ENCODE measurements at regions not wholly inside any gene's neighbourhood (a gene's known extent, or its start where the extent isn't known, plus 50 kb on each side); places are given as distances from the start of the nearest gene placed in this dataset.

GRCh38 chr12:126926023-126926594 is 1340.9 kb upstream of the TMEM132C start:
- Histone ChIP-seq H3K36me3 (ENCODE audit: control insufficient read depth in 2 of 2, extremely low read depth in 1 of 2, insufficient read depth in 2 of 2, low read length in 2 of 2) (no peaks in the 10 kb centered on the region), H3K27me3 (ENCODE audit: control insufficient read depth in 2 of 2, insufficient read depth in 2 of 2, low read length in 2 of 2) (no peaks in the 10 kb centered on the region), H3K4me2 (ENCODE audit: insufficient read depth, low read length) (no peak overlapping the region), H3K9ac (replicated peaks; ENCODE audit: extremely low read depth, insufficient read depth, low read length) (no peak overlapping the region), H3K27ac (ENCODE audit: insufficient read depth, low read depth, low read length) (no peak overlapping the region), H3K4me3 (replicated peaks in 1 of 3; ENCODE audit: insufficient read depth in 1 of 3, low read depth in 1 of 3, low read length in 3 of 3) (no peak overlapping the region), H4K20me1 (replicated peaks; ENCODE audit: control insufficient read depth, extremely low read depth, insufficient read depth, low read length) (no peaks in the 10 kb centered on the region), H3K9me3 (replicated peaks; ENCODE audit: control insufficient read depth, insufficient read depth, low read length) (no peaks in the 10 kb centered on the region), H3K79me2 (ENCODE audit: control insufficient read depth, insufficient read depth, low read length) (no peaks in the 10 kb centered on the region), H3K4me1 (ENCODE audit: control insufficient read depth, extremely low read depth, insufficient read depth, low read length) (no peaks in the 10 kb centered on the region), H2AFZ (ENCODE audit: low read depth, low read length) (no peak overlapping the region), H3K9me1 (replicated peaks; ENCODE audit: control insufficient read depth, extremely low read depth, insufficient read depth, low read length) (no peaks in the 10 kb centered on the region)
- POLR2A ChIA-PET = no interaction called here
- intact Hi-C loops (cut with micrococcal nuclease) = no loop called here
- BruUV-seq (replicated peaks) = no TSS peak
- CTCF ChIA-PET = no interaction called here
- no peak for FAIRE-seq
- DNase-seq (ENCODE audit: low read depth, low spot score) = no peak
- TF ChIP-seq POLR2A (IDR thresholded peaks at IDR 0.05; ENCODE audit: low read depth, low read length) (no peak), EZH2 (IDR thresholded peaks at IDR 0.05; ENCODE audit: borderline replicate concordance, low read depth, low read length, severe bottlenecking) (no peak), JUN (IDR thresholded peaks at IDR 0.05; ENCODE audit: borderline replicate concordance, insufficient read depth, insufficient read length, low read depth) (no peak), GATA2 (IDR thresholded peaks at IDR 0.05; ENCODE audit: insufficient read depth, insufficient read length, low read depth, low read length) (no peak), CTCF (IDR thresholded peaks at IDR 0.05; ENCODE audit: extremely low read depth in 1 of 2, insufficient read depth in 1 of 2, low read depth in 1 of 2, low read length in 2 of 2) (no peak), POLR2AphosphoS5 (IDR thresholded peaks at IDR 0.05; ENCODE audit: insufficient read depth, low read depth, low read length) (no peak), MAX (IDR thresholded peaks at IDR 0.05; ENCODE audit: insufficient read depth, insufficient read length) (no peak), MYC (IDR thresholded peaks at IDR 0.05; ENCODE audit: low read depth, low read length) (no peak), FOS (IDR thresholded peaks at IDR 0.05; ENCODE audit: borderline replicate concordance, insufficient read depth, low read length) (no peak)
- dilution Hi-C loops (cut with MboI; ENCODE audit: extremely low pct_ligation_motif_present, low sequenced_read_pairs) = no loop called here

Data from endothelial cell of umbilical vein (primary cell).